GM23338 (cell line): ENCODE measurements at regions not wholly inside any gene's neighbourhood (a gene's known extent, or its start where the extent isn't known, plus 50 kb on each side); places are given as distances from the start of the nearest gene placed in this dataset.

ENCODE experiments used
- ATAC-seq: fragments of 200-7000 bp; cut with Tn5 transposase; 3 replicates; pipeline ENCODE4 v1.9.1; 2020
- DNase-seq: peaks from one replicate; pipeline ENCODE4 v3.0.0-alpha.2; 2015; ENCODE audit warnings: low spot score
- H2AFZ ChIP-seq: fragments of 200-600 bp; sonication (generic); 2 replicates; pipeline ENCODE4 v1.8.0; 2016; ENCODE audit warnings: antibody characterized with exemption, mild to moderate bottlenecking, moderate library complexity
- H3F3A ChIP-seq: fragments of 200-600 bp; sonication (generic); replicated peaks from 2 replicates; pipeline ENCODE4 v1.8.0; 2017; ENCODE audit warnings: antibody characterized with exemption, mixed run types, low read depth
- H3K27ac ChIP-seq: fragments of 200-600 bp; sonication (generic); 2 replicates; pipeline ENCODE4 v1.6.1; 2016; ENCODE audit warnings: low read depth
- H3K27me3 ChIP-seq: fragments of 200-600 bp; sonication (generic); 2 replicates; pipeline ENCODE4 v1.8.0; 2016; ENCODE audit warnings: mild to moderate bottlenecking, mixed run types, moderate library complexity; ENCODE audit not compliant: insufficient read depth
- H3K36me3 ChIP-seq: fragments of 200-600 bp; sonication (generic); 2 replicates; pipeline ENCODE4 v1.8.0; 2016; ENCODE audit warnings: mild to moderate bottlenecking; ENCODE audit not compliant: insufficient read depth
- H3K4me1 ChIP-seq: fragments of 200-600 bp; sonication (generic); 2 replicates; pipeline ENCODE4 v1.8.0; 2016; ENCODE audit warnings: mild to moderate bottlenecking, moderate library complexity; ENCODE audit not compliant: insufficient read depth
- H3K4me2 ChIP-seq: fragments of 200-600 bp; sonication (generic); 2 replicates; pipeline ENCODE4 v1.7.1; 2017; ENCODE audit warnings: mixed run types
- H3K4me3 ChIP-seq: fragments of 200-600 bp; sonication (generic); 2 replicates; pipeline ENCODE4 v1.6.1; 2016; ENCODE audit warnings: mixed run types
- H3K79me2 ChIP-seq: fragments of 200-600 bp; sonication (generic); replicated peaks from 2 replicates; pipeline ENCODE4 v1.8.0; 2017; ENCODE audit warnings: mild to moderate bottlenecking; ENCODE audit not compliant: insufficient read depth
- H3K9me2 ChIP-seq: fragments of 200-600 bp; sonication (generic); 2 replicates; pipeline ENCODE4 v1.8.0; 2017; ENCODE audit not compliant: insufficient read depth
- H4K20me1 ChIP-seq: fragments of 200-600 bp; sonication (generic); replicated peaks from 2 replicates; pipeline ENCODE4 v1.8.0; 2017; ENCODE audit warnings: mild to moderate bottlenecking; ENCODE audit not compliant: insufficient read depth
- H3K27ac Mint-ChIP-seq: 2 replicates; pipeline ENCODE4 v1.8.0; 2020; ENCODE audit warnings: inconsistent platforms, mild to moderate bottlenecking, moderate library complexity, mixed read lengths
- H3K27me3 Mint-ChIP-seq: 3 replicates; pipeline ENCODE4 v1.8.0; 2022; ENCODE audit warnings: low read depth, mild to moderate bottlenecking, moderate library complexity, mixed read lengths, inconsistent platforms; ENCODE audit not compliant: insufficient read depth, poor library complexity
- H3K36me3 Mint-ChIP-seq: 3 replicates; pipeline ENCODE4 v1.8.0; 2021; ENCODE audit warnings: low read depth, mild to moderate bottlenecking, inconsistent platforms, moderate library complexity, mixed read lengths
- H3K4me1 Mint-ChIP-seq: 3 replicates; pipeline ENCODE4 v1.8.0; 2020; ENCODE audit warnings: mild to moderate bottlenecking, inconsistent platforms, mixed read lengths
- H3K4me3 Mint-ChIP-seq: 3 replicates; pipeline ENCODE4 v1.8.0; 2021; ENCODE audit warnings: moderate library complexity, mild to moderate bottlenecking, inconsistent platforms, mixed read lengths
- H3K9me3 Mint-ChIP-seq: 3 replicates; pipeline ENCODE4 v1.8.0; 2020; ENCODE audit warnings: moderate library complexity, mild to moderate bottlenecking, inconsistent platforms, mixed read lengths
- CREB1 ChIP-seq: fragments of 250-450 bp; sonication (Bioruptor Pico); IDR thresholded peaks from 2 replicates; pipeline ENCODE4 v1.5.0; 2020; ENCODE audit warnings: low read depth, mild to moderate bottlenecking, moderate library complexity
- EZH2 ChIP-seq: fragments of 200-600 bp; sonication (generic); IDR thresholded peaks from one replicate; pipeline ENCODE4 v1.8.0; 2017; ENCODE audit warnings: antibody characterized with exemption, mild to moderate bottlenecking, low read depth; ENCODE audit not compliant: unreplicated experiment
- EZH2phosphoT487 ChIP-seq: fragments of 200-600 bp; sonication (generic); IDR thresholded peaks from one replicate; pipeline ENCODE4 v1.8.1; 2018; ENCODE audit warnings: antibody characterized with exemption; ENCODE audit not compliant: unreplicated experiment
- JUNB ChIP-seq: IDR thresholded peaks from one replicate; pipeline ENCODE4 v1.6.1; 2016; ENCODE audit warnings: antibody characterized with exemption; ENCODE audit not compliant: unreplicated experiment
- NANOG ChIP-seq: IDR thresholded peaks from 2 replicates; pipeline ENCODE4 v1.6.1; 2016; ENCODE audit warnings: antibody characterized with exemption, borderline replicate concordance
- POLR2AphosphoS5 ChIP-seq: IDR thresholded peaks from 2 replicates; pipeline ENCODE4 v1.6.1; 2016; ENCODE audit warnings: antibody characterized with exemption, low read depth
- STAT1 ChIP-seq: IDR thresholded peaks from one replicate; pipeline ENCODE4 v1.6.1; 2016; ENCODE audit warnings: antibody characterized with exemption; ENCODE audit not compliant: unreplicated experiment
- ZNF114 ChIP-seq: fragments of 250-450 bp; sonication (Bioruptor Pico); IDR thresholded peaks from 2 replicates; pipeline ENCODE4 v1.5.0; 2020; ENCODE audit warnings: mild to moderate bottlenecking, moderate library complexity
- ZNF331 ChIP-seq: fragments of 250-450 bp; sonication (Bioruptor Pico); IDR thresholded peaks from 2 replicates; pipeline ENCODE4 v1.5.0; 2020; ENCODE audit warnings: low read depth, mild to moderate bottlenecking, moderate library complexity
- TF ChIP-seq, protein P1 (sequence below): fragments of 250-450 bp; sonication (Bioruptor Pico); IDR thresholded peaks from 2 replicates; pipeline ENCODE4 v1.5.0; 2020; ENCODE audit warnings: mild to moderate bottlenecking, moderate library complexity
- TF ChIP-seq, protein P2 (sequence below), 2 experiments: fragments of 200-600 bp in 1 of 2; sonication (generic) in 1 of 2; conservative IDR thresholded peaks; 2 replicates each; pipeline versions ENCODE4 v1.5.1 to v1.6.1; 2016 to 2017; ENCODE audit warnings: antibody characterized with exemption in 2 of 2, low read depth in 2 of 2, mild to moderate bottlenecking in 2 of 2, moderate library complexity in 1 of 2
- TF ChIP-seq, protein P3 (sequence below): IDR thresholded peaks from one replicate; pipeline ENCODE4 v1.6.1; 2018; ENCODE audit warnings: antibody characterized with exemption; ENCODE audit not compliant: unreplicated experiment
- TF ChIP-seq, protein P4 (sequence below): IDR thresholded peaks from 2 replicates; pipeline ENCODE4 v1.6.1; 2016; ENCODE audit warnings: antibody characterized with exemption

DNA sequence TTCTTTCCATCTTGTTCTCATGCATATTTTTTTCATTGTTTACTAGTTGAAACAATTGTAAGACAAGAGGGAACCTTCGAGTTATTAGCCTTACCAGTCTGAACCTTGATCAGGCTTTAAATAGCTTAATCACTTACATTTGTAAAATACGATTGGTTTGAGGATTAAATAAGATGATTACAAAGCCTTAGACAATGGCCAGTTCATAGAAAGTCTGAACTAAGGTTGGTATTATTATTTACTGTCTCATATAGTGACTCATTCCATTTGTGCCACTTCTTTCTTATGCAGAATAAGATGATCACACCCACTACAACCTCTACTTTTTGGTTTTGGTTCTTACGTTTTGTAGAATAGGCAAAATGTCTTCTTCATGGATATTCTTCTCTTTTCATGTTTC lies 94.1 kb downstream of the RPE65 start:
- no peak overlapping the region for H3K27ac Mint-ChIP-seq
- Histone ChIP-seq H3K27ac (no peak overlapping the region), H3K9me2 (no peaks in the 10 kb centered on the region), H3K4me3 (no peak overlapping the region), H3K4me2 (no peak overlapping the region), H3K79me2 (no peaks in the 10 kb centered on the region), H3K36me3 (no peaks in the 10 kb centered on the region), H3K27me3 (no peaks in the 10 kb centered on the region), H3F3A (no peaks in the 10 kb centered on the region), H4K20me1 (no peaks in the 10 kb centered on the region), H2AFZ (no peak overlapping the region), H3K4me1 (no peaks in the 10 kb centered on the region; the same call in 1 of the 2 replicates)
- ATAC-seq (no peak), DNase-seq (no peak)
- no peaks in the 10 kb centered on the region for H3K9me3 Mint-ChIP-seq
- H3K36me3 Mint-ChIP-seq, result no peaks in the 10 kb centered on the region
- H3K4me3 Mint-ChIP-seq, result no peak overlapping the region
- H3K27me3 Mint-ChIP-seq, result no peaks in the 10 kb centered on the region
- H3K4me1 Mint-ChIP-seq, result peaks cover 14% of the 10 kb centered on the region
- TF ChIP-seq, protein P1, sequence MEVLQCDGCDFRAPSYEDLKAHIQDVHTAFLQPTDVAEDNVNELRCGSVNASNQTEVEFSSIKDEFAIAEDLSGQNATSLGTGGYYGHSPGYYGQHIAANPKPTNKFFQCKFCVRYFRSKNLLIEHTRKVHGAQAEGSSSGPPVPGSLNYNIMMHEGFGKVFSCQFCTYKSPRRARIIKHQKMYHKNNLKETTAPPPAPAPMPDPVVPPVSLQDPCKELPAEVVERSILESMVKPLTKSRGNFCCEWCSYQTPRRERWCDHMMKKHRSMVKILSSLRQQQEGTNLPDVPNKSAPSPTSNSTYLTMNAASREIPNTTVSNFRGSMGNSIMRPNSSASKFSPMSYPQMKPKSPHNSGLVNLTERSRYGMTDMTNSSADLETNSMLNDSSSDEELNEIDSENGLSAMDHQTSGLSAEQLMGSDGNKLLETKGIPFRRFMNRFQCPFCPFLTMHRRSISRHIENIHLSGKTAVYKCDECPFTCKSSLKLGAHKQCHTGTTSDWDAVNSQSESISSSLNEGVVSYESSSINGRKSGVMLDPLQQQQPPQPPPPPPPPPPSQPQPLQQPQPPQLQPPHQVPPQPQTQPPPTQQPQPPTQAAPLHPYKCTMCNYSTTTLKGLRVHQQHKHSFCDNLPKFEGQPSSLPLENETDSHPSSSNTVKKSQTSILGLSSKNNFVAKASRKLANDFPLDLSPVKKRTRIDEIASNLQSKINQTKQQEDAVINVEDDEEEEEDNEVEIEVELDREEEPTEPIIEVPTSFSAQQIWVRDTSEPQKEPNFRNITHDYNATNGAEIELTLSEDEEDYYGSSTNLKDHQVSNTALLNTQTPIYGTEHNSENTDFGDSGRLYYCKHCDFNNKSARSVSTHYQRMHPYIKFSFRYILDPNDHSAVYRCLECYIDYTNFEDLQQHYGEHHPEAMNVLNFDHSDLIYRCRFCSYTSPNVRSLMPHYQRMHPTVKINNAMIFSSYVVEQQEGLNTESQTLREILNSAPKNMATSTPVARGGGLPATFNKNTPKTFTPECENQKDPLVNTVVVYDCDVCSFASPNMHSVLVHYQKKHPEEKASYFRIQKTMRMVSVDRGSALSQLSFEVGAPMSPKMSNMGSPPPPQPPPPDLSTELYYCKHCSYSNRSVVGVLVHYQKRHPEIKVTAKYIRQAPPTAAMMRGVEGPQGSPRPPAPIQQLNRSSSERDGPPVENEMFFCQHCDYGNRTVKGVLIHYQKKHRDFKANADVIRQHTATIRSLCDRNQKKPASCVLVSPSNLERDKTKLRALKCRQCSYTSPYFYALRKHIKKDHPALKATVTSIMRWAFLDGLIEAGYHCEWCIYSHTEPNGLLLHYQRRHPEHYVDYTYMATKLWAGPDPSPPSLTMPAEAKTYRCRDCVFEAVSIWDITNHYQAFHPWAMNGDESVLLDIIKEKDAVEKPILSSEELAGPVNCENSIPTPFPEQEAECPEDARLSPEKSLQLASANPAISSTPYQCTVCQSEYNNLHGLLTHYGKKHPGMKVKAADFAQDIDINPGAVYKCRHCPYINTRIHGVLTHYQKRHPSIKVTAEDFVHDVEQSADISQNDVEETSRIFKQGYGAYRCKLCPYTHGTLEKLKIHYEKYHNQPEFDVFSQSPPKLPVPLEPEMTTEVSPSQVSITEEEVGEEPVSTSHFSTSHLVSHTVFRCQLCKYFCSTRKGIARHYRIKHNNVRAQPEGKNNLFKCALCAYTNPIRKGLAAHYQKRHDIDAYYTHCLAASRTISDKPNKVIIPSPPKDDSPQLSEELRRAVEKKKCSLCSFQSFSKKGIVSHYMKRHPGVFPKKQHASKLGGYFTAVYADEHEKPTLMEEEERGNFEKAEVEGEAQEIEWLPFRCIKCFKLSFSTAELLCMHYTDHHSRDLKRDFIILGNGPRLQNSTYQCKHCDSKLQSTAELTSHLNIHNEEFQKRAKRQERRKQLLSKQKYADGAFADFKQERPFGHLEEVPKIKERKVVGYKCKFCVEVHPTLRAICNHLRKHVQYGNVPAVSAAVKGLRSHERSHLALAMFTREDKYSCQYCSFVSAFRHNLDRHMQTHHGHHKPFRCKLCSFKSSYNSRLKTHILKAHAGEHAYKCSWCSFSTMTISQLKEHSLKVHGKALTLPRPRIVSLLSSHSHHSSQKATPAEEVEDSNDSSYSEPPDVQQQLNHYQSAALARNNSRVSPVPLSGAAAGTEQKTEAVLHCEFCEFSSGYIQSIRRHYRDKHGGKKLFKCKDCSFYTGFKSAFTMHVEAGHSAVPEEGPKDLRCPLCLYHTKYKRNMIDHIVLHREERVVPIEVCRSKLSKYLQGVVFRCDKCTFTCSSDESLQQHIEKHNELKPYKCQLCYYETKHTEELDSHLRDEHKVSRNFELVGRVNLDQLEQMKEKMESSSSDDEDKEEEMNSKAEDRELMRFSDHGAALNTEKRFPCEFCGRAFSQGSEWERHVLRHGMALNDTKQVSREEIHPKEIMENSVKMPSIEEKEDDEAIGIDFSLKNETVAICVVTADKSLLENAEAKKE, result no peak
- TF ChIP-seq STAT1 (no peak), CREB1 (CRISPR knock-in tag) (no peak), JUNB (no peak), ZNF331 (no peak), EZH2phosphoT487 (no peak), ZNF114 (CRISPR knock-in tag) (no peak), EZH2 (no peak), NANOG (no peak), POLR2AphosphoS5 (no peak)
- TF ChIP-seq, protein P2, sequence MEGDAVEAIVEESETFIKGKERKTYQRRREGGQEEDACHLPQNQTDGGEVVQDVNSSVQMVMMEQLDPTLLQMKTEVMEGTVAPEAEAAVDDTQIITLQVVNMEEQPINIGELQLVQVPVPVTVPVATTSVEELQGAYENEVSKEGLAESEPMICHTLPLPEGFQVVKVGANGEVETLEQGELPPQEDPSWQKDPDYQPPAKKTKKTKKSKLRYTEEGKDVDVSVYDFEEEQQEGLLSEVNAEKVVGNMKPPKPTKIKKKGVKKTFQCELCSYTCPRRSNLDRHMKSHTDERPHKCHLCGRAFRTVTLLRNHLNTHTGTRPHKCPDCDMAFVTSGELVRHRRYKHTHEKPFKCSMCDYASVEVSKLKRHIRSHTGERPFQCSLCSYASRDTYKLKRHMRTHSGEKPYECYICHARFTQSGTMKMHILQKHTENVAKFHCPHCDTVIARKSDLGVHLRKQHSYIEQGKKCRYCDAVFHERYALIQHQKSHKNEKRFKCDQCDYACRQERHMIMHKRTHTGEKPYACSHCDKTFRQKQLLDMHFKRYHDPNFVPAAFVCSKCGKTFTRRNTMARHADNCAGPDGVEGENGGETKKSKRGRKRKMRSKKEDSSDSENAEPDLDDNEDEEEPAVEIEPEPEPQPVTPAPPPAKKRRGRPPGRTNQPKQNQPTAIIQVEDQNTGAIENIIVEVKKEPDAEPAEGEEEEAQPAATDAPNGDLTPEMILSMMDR (conservative IDR thresholded peaks at IDR 0.05; ENCODE audit: low read depth in 2 of 2), result no peak
- TF ChIP-seq, protein P3, sequence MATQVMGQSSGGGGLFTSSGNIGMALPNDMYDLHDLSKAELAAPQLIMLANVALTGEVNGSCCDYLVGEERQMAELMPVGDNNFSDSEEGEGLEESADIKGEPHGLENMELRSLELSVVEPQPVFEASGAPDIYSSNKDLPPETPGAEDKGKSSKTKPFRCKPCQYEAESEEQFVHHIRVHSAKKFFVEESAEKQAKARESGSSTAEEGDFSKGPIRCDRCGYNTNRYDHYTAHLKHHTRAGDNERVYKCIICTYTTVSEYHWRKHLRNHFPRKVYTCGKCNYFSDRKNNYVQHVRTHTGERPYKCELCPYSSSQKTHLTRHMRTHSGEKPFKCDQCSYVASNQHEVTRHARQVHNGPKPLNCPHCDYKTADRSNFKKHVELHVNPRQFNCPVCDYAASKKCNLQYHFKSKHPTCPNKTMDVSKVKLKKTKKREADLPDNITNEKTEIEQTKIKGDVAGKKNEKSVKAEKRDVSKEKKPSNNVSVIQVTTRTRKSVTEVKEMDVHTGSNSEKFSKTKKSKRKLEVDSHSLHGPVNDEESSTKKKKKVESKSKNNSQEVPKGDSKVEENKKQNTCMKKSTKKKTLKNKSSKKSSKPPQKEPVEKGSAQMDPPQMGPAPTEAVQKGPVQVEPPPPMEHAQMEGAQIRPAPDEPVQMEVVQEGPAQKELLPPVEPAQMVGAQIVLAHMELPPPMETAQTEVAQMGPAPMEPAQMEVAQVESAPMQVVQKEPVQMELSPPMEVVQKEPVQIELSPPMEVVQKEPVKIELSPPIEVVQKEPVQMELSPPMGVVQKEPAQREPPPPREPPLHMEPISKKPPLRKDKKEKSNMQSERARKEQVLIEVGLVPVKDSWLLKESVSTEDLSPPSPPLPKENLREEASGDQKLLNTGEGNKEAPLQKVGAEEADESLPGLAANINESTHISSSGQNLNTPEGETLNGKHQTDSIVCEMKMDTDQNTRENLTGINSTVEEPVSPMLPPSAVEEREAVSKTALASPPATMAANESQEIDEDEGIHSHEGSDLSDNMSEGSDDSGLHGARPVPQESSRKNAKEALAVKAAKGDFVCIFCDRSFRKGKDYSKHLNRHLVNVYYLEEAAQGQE, result no peak
- TF ChIP-seq, protein P4, sequence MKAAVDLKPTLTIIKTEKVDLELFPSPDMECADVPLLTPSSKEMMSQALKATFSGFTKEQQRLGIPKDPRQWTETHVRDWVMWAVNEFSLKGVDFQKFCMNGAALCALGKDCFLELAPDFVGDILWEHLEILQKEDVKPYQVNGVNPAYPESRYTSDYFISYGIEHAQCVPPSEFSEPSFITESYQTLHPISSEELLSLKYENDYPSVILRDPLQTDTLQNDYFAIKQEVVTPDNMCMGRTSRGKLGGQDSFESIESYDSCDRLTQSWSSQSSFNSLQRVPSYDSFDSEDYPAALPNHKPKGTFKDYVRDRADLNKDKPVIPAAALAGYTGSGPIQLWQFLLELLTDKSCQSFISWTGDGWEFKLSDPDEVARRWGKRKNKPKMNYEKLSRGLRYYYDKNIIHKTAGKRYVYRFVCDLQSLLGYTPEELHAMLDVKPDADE, result no peak
